Neural cell (in vitro differentiated cells): ENCODE measurements at regions not wholly inside any gene's neighbourhood (a gene's known extent, or its start where the extent isn't known, plus 50 kb on each side); places are given as distances from the start of the nearest gene placed in this dataset.

ENCODE experiments used
- H2AFZ ChIP-seq: fragments of 200-600, 300-800 bp; sonication (generic), shearing (Covaris generic); 2 replicates; pipeline ENCODE4 v1.6.0; 2014; ENCODE audit warnings: low read depth, mild to moderate bottlenecking, antibody characterized with exemption, low read length, moderate library complexity
- H3F3A ChIP-seq: fragments of 200-600 bp; shearing (Covaris generic); 2 replicates; pipeline ENCODE4 v1.6.1; 2016; ENCODE audit warnings: mild to moderate bottlenecking, moderate library complexity, mixed read lengths, antibody characterized with exemption, low read length; ENCODE audit not compliant: insufficient read depth, poor library complexity, severe bottlenecking
- H3K27ac ChIP-seq: fragments of 200-600, 300-800 bp; sonication (generic), shearing (Covaris generic); 2 replicates; pipeline ENCODE4 v1.5.1; 2014; ENCODE audit warnings: mild to moderate bottlenecking, low read length, moderate library complexity
- H3K27me3 ChIP-seq: fragments of 300-800, 200-600 bp; sonication (generic), shearing (Covaris generic); 2 replicates; pipeline ENCODE4 v1.6.0; 2014; ENCODE audit warnings: mild to moderate bottlenecking, low read depth, low read length, moderate library complexity; ENCODE audit not compliant: insufficient read depth
- H3K36me3 ChIP-seq: fragments of 300-800, 200-600 bp; sonication (generic), shearing (Covaris generic); 2 replicates; pipeline ENCODE4 v1.5.1; 2014; ENCODE audit warnings: mild to moderate bottlenecking, antibody characterized with exemption, low read length, moderate library complexity; ENCODE audit not compliant: insufficient read depth
- H3K4me2 ChIP-seq: fragments of 300-800, 200-600 bp; sonication (generic), shearing (Covaris generic); 2 replicates; pipeline ENCODE4 v1.6.0; 2014; ENCODE audit warnings: mild to moderate bottlenecking, low read length
- H3K4me3 ChIP-seq: fragments of 300-800, 200-600 bp; sonication (generic), shearing (Covaris generic); 2 replicates; pipeline ENCODE4 v1.5.1; 2014; ENCODE audit warnings: mild to moderate bottlenecking, low read length, moderate library complexity
- H3K79me2 ChIP-seq: fragments of 200-600 bp; shearing (Covaris generic); replicated peaks from 2 replicates; pipeline ENCODE4 v1.6.0; 2014; ENCODE audit warnings: mild to moderate bottlenecking, low read length, moderate library complexity; ENCODE audit not compliant: insufficient read depth
- H3K9ac ChIP-seq: fragments of 300-800, 200-600 bp; sonication (generic), shearing (Covaris generic); 2 replicates; pipeline ENCODE4 v1.6.1; 2016; ENCODE audit warnings: mild to moderate bottlenecking, low read length, mixed read lengths
- H3K9me2 ChIP-seq: fragments of 200-600 bp; shearing (Covaris generic); 2 replicates; pipeline ENCODE4 v1.6.1; 2016; ENCODE audit warnings: mild to moderate bottlenecking, low read length, mixed read lengths; ENCODE audit not compliant: insufficient read depth
- H3K9me3 ChIP-seq: fragments of 200-600, 300-800 bp; sonication (generic), shearing (Covaris generic); 2 replicates; pipeline ENCODE4 v1.6.1; 2016; ENCODE audit warnings: mild to moderate bottlenecking, mixed run types, low read length, moderate library complexity, mixed read lengths
- H4K20me1 ChIP-seq: fragments of 200-600 bp; shearing (Covaris generic); 2 replicates; pipeline ENCODE4 v1.6.1; 2016; ENCODE audit warnings: mild to moderate bottlenecking, mixed run types; ENCODE audit not compliant: insufficient read depth
- CTCF ChIP-seq: fragments of 450-650 bp; IDR thresholded peaks from 2 replicates; pipeline ENCODE4 v1.5.1; 2014; ENCODE audit warnings: antibody characterized with exemption, mild to moderate bottlenecking, moderate library complexity; ENCODE audit not compliant: poor library complexity, severe bottlenecking
- EP300 ChIP-seq: fragments of 450-650 bp; conservative IDR thresholded peaks from 2 replicates; pipeline ENCODE4 v1.6.1; 2014; ENCODE audit warnings: antibody characterized with exemption, mild to moderate bottlenecking, moderate library complexity; ENCODE audit not compliant: poor library complexity, severe bottlenecking
- EZH2 ChIP-seq: fragments of 200-600, 300-800 bp; shearing (Covaris generic), sonication (generic); IDR thresholded peaks from 2 replicates; pipeline ENCODE4 v1.6.1; 2014; ENCODE audit warnings: antibody characterized with exemption, low read length, borderline replicate concordance, mild to moderate bottlenecking; ENCODE audit not compliant: insufficient read depth, poor library complexity, severe bottlenecking
- MXI1 ChIP-seq: fragments of 450-650 bp; conservative IDR thresholded peaks from 2 replicates; pipeline ENCODE4 v1.6.1; 2014; ENCODE audit warnings: antibody characterized with exemption, mild to moderate bottlenecking; ENCODE audit not compliant: poor library complexity, severe bottlenecking
- POLR2AphosphoS5 ChIP-seq: IDR thresholded peaks from 2 replicates; pipeline ENCODE4 v1.6.1; 2012
- RAD21 ChIP-seq: fragments of 450-650 bp; conservative IDR thresholded peaks from 2 replicates; pipeline ENCODE4 v1.6.1; 2014; ENCODE audit warnings: antibody characterized with exemption, mild to moderate bottlenecking, moderate library complexity
- REST ChIP-seq: IDR thresholded peaks from 2 replicates; pipeline ENCODE4 v1.6.1; 2012; ENCODE audit warnings: borderline replicate concordance
- SMC3 ChIP-seq: fragments of 450-650 bp; conservative IDR thresholded peaks from 2 replicates; pipeline ENCODE4 v1.6.1; 2014; ENCODE audit warnings: antibody characterized with exemption, mild to moderate bottlenecking, moderate library complexity; ENCODE audit not compliant: poor library complexity
- TAF1 ChIP-seq: IDR thresholded peaks from 2 replicates; pipeline ENCODE4 v1.6.1; 2012; ENCODE audit warnings: low read depth

- Histone ChIP-seq H3K9ac (no peak overlapping the region), H3K27ac (no peak overlapping the region), H3F3A (no peaks in the 10 kb centered on the region), H3K36me3 (no peaks in the 10 kb centered on the region), H4K20me1 (no peaks in the 10 kb centered on the region), H3K79me2 (no peaks in the 10 kb centered on the region), H3K4me3 (no peak overlapping the region), H2AFZ (no peak overlapping the region), H3K9me2 (no peaks in the 10 kb centered on the region), H3K4me2 (no peak overlapping the region), H3K9me3 (no peaks in the 10 kb centered on the region), H3K27me3 (no peaks in the 10 kb centered on the region)
- TF ChIP-seq EZH2 (no peak), TAF1 (no peak), POLR2AphosphoS5 (no peak), REST (no peak), RAD21 (no peak), CTCF (no peak), SMC3 (no peak), MXI1 (no peak), EP300 (no peak)
Observed at GRCh38 chr16:8048433-8048832, 541.9 kb downstream of the TMEM114 start.

GRCh38 chr16:8047736-8048135 lies 542.6 kb downstream of the TMEM114 start:
- no peaks in the 10 kb centered on the region for H3K27me3 ChIP-seq
- H3K36me3 ChIP-seq: no peaks in the 10 kb centered on the region
- H3K9me2 ChIP-seq: no peaks in the 10 kb centered on the region
- H3K27ac ChIP-seq: no peak overlapping the region
- no peak overlapping the region for H3K4me2 ChIP-seq
- H3K9me3 ChIP-seq: no peaks in the 10 kb centered on the region
- H4K20me1 ChIP-seq: no peaks in the 10 kb centered on the region
- H3K9ac ChIP-seq: no peak overlapping the region
- H3F3A ChIP-seq: no peaks in the 10 kb centered on the region
- H2AFZ ChIP-seq: no peak overlapping the region
- no peak overlapping the region for H3K4me3 ChIP-seq
- TF ChIP-seq SMC3 (no peak), MXI1 (no peak), EP300 (no peak), REST (no peak), RAD21 (no peak), TAF1 (no peak), POLR2AphosphoS5 (no peak), CTCF (no peak), EZH2 (no peak)
- no peaks in the 10 kb centered on the region for H3K79me2 ChIP-seq
